ENCODE measurements at regions not wholly inside any gene's neighbourhood (a gene's known extent, or its start where the extent isn't known, plus 50 kb on each side); places are given as distances from the start of the nearest gene placed in this dataset.

DNA sequence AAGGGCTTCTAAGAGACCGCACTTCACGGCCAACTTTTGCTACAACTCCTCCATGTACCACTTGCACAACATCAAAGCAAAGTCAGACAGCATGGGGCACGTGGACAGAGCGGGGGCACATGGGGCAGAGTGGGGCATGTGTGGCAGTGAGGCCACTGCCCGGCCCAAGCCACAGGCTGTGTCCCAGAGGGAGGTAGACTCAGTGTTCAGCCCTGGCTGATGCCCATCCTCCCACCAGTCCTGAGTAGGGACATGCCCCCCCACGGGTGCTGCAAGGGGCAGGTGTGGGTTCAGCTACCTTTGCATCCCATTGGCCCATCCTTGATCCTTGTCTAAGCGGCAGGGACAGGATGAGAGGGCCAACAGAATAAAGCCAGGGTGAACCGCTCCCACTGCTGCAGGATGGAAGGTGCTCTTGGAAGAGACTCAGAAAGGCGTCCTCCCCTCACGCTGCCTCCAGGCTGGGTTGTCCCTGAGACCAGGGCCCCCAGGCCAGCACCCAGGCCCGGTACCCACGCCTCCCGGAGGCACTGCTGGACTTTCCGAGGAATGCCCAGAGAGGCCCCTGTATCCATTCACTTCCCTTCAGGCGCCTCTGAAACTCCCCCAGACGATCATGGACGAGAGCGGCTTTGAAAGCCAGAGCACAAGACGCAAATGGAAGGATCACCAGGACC is 218.2 kb downstream of the NDUFA10 start:
- no peak overlapping the region for H3K9ac ChIP-seq (ENCODE audit: insufficient read depth in 1 of 2, low read depth in 2 of 2, low read length in 2 of 2)
- BruUV-seq (replicated peaks): no TSS peak
- 2% methylated on average over 13 of the region's 19 CpGs for WGBS (ENCODE audit: insufficient coverage, low coverage, missing lambda C conversion rate)

More for the DNA sequence above, 218.2 kb downstream of the NDUFA10 start:
- Histone ChIP-seq H3K4me1 (replicated peaks in 1 of 2; ENCODE audit: control insufficient read depth in 2 of 2, insufficient read depth in 2 of 2, low read length in 2 of 2) (no peaks in the 10 kb centered on the region), H2AFZ (ENCODE audit: low read depth, low read length) (no peak overlapping the region), H3K27me3 (ENCODE audit: control insufficient read depth in 2 of 2, insufficient read depth in 2 of 2, low read length in 2 of 2) (peaks cover 7 to 65% of the 10 kb centered on the region in 2 experiments; a peak in 3 of 5 replicates), H3K79me2 (ENCODE audit: control insufficient read depth, insufficient read depth, low read length) (no peaks in the 10 kb centered on the region), H4K20me1 (replicated peaks; ENCODE audit: control insufficient read depth, insufficient read depth, low read length) (no peaks in the 10 kb centered on the region), H3K27ac (ENCODE audit: extremely low read depth, low read depth, low read length) (no peak overlapping the region), H3K9me1 (ENCODE audit: control insufficient read depth, insufficient read depth, low read length) (no peaks in the 10 kb centered on the region), H3K36me3 (ENCODE audit: control insufficient read depth, insufficient read depth, low read length) (no peaks in the 10 kb centered on the region), H3K4me3 (no peak overlapping the region), H3K4me2 (ENCODE audit: insufficient read depth, low read length) (no peak overlapping the region), H3K9me3 (replicated peaks; ENCODE audit: control insufficient read depth, insufficient read depth, low read depth, low read length) (no peaks in the 10 kb centered on the region)
- ATAC-seq (no peak), DNase-seq (ENCODE audit: extremely low read depth in 1 of 4, low spot score in 3 of 4) (no peak), FAIRE-seq (no peak)
- CTCF ChIA-PET (ENCODE audit: low intra/inter-chr PET ratio): no interaction called here
- POLR2A ChIA-PET: no interaction called here
- no peak for TF ChIP-seq SNRNP70 (optimal IDR thresholded peaks at IDR 0.05; ENCODE audit: low read depth, low read length)
- no peak for TF ChIP-seq TEAD4 (IDR thresholded peaks at IDR 0.05; ENCODE audit: low read length)
- TF ChIP-seq TEAD4 (CRISPR knock-in tag; IDR thresholded peaks at IDR 0.05; ENCODE audit: borderline replicate concordance): no peak
- no peak for TF ChIP-seq TSC22D4 (tag; IDR thresholded peaks at IDR 0.05)
- no peak for TF ChIP-seq ILK (tag; IDR thresholded peaks at IDR 0.05; ENCODE audit: borderline replicate concordance, low read depth)
- TF ChIP-seq, protein P1, sequence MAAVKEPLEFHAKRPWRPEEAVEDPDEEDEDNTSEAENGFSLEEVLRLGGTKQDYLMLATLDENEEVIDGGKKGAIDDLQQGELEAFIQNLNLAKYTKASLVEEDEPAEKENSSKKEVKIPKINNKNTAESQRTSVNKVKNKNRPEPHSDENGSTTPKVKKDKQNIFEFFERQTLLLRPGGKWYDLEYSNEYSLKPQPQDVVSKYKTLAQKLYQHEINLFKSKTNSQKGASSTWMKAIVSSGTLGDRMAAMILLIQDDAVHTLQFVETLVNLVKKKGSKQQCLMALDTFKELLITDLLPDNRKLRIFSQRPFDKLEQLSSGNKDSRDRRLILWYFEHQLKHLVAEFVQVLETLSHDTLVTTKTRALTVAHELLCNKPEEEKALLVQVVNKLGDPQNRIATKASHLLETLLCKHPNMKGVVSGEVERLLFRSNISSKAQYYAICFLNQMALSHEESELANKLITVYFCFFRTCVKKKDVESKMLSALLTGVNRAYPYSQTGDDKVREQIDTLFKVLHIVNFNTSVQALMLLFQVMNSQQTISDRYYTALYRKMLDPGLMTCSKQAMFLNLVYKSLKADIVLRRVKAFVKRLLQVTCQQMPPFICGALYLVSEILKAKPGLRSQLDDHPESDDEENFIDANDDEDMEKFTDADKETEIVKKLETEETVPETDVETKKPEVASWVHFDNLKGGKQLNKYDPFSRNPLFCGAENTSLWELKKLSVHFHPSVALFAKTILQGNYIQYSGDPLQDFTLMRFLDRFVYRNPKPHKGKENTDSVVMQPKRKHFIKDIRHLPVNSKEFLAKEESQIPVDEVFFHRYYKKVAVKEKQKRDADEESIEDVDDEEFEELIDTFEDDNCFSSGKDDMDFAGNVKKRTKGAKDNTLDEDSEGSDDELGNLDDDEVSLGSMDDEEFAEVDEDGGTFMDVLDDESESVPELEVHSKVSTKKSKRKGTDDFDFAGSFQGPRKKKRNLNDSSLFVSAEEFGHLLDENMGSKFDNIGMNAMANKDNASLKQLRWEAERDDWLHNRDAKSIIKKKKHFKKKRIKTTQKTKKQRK (IDR thresholded peaks at IDR 0.05; ENCODE audit: borderline replicate concordance, low read depth, low read length): no peak
- TF ChIP-seq L3MBTL2 (IDR thresholded peaks at IDR 0.05): no peak
- no peak for TF ChIP-seq HNRNPH1 (optimal IDR thresholded peaks at IDR 0.05; ENCODE audit: low read depth, low read length)
- TF ChIP-seq JUND (IDR thresholded peaks at IDR 0.05; ENCODE audit: borderline replicate concordance, low read depth, low read length): no peak
- TF ChIP-seq JUND (tag; IDR thresholded peaks at IDR 0.05; ENCODE audit: borderline replicate concordance, low read depth, low read length): no peak
- no peak for TF ChIP-seq TAF1 (IDR thresholded peaks at IDR 0.05; ENCODE audit: control insufficient read depth, extremely low read depth, insufficient read depth, low read length, severe bottlenecking)
- no peak for TF ChIP-seq MYC (IDR thresholded peaks at IDR 0.05; ENCODE audit: low read depth, low read length)
- TF ChIP-seq MYC (CRISPR knock-in tag; IDR thresholded peaks at IDR 0.05; ENCODE audit: borderline replicate concordance, low read depth): no peak
- no peak for TF ChIP-seq BACH1 (tag; IDR thresholded peaks at IDR 0.05)
- TF ChIP-seq EP400 (IDR thresholded peaks at IDR 0.05): no peak
- no peak for TF ChIP-seq SIRT6 (IDR thresholded peaks at IDR 0.05; ENCODE audit: low read depth, low read length)
- no peak for TF ChIP-seq ZNF347 (CRISPR knock-in tag; IDR thresholded peaks at IDR 0.05; ENCODE audit: low read depth)
- no peak for TF ChIP-seq PTRF (tag; IDR thresholded peaks at IDR 0.05)
- TF ChIP-seq POLR2H (tag; IDR thresholded peaks at IDR 0.05; ENCODE audit: low read depth): no peak
- in situ Hi-C loops (cut with MboI) (no loop called here), intact Hi-C loops (cut with micrococcal nuclease) (no loop called here)
